ENCODE measurements at regions not wholly inside any gene's neighbourhood (a gene's known extent, or its start where the extent isn't known, plus 50 kb on each side); places are given as distances from the start of the nearest gene placed in this dataset.

DNA sequence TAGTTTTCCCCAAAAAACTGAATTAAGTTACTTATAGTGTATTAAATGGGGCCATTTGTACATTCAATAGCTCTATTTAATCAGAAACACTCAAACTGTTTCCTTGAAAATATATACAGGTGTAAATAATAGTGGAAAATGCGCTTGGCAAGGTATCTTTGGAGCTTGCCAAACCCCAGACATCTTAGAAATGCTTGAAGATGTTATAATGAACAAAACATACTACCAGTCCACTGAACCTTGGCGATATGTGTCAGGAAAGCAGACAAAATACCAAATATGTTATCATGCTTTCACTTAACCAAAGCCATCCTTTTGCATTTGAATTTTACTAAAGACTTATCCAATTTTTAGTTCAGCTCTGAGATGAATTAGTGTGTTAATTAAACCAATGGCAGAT, 352.7 kb upstream of the SEMA3A start:
- DNase-seq (ENCODE audit: low read depth), result no peak

DNA sequence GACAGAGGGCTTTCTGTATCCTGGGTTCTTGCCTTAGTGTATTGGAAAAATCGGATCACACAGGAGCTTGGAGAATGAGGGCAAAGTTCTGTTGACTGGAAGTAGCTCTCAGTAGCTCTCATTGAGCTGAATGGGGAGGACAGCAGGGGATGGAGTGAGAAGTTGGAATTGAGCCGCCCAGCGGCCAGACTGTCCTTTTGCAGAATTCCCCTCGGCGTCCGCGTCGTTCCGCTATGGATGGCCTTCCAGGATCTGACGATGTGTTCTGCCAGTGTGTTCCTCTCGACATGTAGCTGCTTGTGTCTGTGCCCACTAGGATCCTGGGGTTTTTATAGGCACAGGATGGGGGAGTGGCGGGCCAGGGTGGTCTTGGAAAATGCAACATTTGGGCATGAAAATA, 351.8 kb upstream of the SEMA3A start:
- DNase-seq (ENCODE audit: low read depth), result no peak

DNA sequence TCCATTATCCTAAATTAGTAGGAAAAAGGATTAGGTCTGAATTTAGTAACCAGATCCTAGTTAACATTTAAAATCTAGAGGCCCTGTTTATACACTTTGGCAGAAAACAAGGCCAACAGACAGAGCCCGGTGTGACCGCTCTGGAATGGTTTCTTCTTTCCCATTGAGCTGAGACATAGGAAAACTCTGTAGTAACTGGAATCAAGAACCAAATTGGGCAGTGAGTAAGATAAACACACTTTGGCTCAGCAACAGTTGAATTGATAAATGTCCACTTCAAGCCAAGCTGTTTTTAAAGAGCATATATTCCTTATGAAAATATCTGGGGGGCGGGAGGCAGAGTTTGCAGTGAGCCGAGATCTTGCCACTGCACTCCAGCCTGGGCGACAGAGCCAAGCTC, 343.7 kb upstream of the SEMA3A start:
- no peak for DNase-seq (ENCODE audit: low read depth)

DNA sequence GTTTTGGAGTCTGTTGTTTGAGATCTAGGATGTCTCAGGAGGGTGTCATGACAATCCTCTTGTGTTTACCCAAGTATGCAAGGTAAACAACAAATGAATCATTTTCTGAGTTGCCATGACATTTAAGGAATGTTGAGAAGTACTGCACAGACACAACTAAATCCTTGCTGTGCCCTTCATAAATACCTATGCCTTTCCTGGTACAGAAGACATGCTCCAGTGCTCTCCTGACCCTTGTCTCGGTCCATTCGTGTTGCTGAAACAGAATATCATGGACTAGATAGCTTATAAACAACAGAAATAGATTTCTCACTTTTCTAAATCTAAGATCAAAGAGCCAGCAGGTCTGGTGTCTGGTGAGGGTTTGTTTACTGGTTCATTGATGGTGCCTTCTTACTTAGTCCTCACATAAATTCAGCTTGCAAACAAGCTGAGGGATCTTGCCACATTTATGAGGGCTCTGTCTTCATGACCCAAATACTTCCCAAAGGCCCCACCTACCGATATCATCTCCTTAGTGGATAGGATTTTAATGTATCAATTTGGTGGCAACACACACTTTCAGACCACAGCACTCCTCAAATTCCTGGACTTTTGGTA, 341.8 kb upstream of the SEMA3A start:
- DNase-seq (ENCODE audit: low read depth), result no peak

DNA sequence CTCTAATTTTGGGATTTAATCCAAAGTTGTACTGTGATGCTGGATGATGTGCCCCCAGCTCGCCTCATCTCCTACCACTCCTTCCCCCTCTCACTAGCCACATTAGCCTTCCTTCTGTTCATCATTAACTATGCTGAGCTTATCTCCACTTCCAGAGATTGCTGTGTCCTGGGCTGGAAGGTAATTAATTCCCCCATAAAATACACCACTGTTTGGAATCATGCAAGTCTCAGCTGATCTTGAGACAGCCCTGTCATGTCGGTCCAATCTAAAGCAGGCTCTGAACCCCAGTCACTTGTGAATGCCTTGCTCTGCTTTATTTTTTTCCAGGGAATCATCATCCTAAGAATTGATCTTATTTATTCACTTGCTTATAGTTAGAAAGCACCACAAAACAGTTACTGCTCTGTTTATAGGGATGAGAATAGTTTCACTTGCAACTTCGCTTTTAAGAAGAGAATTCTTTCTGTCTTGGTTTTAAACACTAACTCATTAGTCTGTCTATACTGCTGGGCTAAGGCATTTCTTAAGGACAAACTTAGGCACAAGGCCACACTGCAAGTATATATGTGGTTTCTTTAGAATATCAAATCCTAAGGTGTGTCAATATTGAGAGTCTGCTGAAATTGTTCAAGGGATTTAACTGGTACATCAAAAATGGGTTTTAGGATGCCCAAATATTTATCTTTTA, 341.1 kb upstream of the SEMA3A start:
- DNase-seq (ENCODE audit: low read depth), result no peak

DNA sequence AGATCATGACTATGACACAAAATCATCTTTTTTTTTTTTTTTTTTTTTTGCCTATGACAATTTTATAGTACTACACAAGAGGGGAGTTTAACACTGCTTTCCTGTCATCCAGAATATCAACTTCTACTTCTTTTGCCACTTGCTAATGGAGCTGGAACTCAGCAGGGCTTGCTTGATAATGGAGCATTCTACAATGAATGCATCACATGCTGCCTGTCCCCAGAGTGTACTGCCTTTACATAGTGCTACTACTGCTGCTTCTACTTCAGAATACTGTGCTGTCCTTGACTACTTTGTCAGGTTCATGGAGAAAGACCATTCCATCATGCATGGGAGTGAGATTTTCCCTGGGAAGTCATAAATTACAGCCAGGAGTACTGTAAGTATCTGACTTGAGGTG, 338.6 kb upstream of the SEMA3A start:
- DNase-seq (ENCODE audit: low read depth), result no peak

DNA sequence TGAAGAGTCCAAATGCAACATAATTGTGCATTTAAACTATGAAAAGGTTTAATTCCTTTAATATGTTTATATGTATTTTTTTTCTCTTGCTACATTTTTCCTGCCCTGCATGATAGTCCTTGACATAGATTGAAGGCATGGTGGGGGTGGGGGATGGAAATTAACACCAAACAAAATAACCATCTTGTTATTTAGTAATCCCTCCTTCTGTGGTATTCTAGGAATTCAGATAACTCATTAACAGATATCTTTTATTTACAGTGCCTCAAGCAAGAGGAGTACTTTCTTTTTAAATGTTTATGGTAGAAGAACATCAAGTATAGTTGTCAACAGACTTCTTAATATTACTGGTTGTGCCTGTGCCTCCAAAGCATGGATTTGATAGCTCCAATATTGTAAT, 337.6 kb upstream of the SEMA3A start:
- DNase-seq (ENCODE audit: low read depth), result no peak

DNA sequence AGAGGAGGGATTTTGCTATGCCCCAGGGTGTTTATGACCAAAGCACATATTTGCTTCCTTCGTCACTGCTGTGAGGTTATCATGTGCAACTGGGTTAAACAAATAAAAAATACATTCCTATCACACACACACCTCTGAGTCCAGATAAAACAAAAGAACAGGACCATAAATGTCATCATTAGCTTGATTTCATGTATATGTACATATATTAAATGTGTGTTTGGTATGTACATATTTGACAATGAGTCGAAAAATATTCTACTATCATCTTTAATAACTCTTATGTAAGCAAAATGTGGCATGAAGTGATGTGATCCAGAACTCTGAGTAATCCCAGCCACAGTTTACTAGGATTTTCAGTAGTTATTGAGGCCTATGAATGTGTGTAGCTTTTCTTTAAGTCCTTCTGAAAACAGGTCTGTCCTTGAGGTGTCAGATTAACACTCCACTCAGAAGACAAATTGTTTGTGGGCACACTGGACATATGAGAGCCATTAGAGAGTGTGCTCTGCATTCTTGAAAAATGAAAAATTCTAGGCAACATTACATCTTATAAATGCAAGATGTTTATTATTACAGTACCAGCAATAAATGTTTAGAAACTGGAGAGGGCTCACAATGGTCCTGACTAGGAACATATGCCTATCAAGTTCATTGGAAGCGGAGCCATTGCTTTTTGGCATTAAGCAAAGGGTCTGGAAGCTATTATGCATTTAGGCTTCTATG, 335.1 kb upstream of the SEMA3A start:
- peak; percentile 52 for DNase-seq (ENCODE audit: low read depth)

DNA sequence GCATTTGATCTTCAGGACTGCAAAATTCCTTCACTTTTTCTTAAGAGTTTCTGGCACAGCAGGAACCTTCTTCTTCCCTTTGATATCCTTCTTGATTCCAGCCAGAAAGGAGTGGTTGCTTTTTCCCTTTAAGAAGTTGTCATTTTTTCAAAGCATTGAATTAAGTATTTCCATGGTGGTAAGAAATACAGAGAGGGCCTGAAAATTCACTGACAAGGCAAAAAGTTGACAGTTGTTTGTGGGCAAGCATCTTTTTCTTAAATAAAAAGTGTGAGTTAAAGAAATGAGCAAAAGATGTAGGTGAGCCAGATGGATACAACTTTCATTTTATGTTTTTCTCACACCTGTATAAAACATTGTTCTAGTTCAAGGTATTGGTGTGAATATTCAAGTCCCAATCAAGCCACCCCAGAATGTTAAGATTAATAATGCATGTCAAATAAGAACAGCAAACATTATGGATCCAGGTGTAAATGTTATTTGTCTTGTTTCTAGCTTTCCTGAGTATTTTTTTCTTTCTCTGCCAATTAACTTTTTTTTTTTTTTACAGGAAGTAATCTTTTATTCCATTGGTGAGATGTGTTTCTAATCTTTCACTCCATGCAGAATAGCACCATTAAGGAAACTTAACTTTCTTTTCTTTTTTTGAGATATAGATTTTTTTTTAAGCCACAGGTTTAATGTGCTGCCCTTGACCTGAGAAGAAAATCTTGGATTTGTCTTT, 334.3 kb upstream of the SEMA3A start:
- no peak for DNase-seq (ENCODE audit: low read depth)

DNA sequence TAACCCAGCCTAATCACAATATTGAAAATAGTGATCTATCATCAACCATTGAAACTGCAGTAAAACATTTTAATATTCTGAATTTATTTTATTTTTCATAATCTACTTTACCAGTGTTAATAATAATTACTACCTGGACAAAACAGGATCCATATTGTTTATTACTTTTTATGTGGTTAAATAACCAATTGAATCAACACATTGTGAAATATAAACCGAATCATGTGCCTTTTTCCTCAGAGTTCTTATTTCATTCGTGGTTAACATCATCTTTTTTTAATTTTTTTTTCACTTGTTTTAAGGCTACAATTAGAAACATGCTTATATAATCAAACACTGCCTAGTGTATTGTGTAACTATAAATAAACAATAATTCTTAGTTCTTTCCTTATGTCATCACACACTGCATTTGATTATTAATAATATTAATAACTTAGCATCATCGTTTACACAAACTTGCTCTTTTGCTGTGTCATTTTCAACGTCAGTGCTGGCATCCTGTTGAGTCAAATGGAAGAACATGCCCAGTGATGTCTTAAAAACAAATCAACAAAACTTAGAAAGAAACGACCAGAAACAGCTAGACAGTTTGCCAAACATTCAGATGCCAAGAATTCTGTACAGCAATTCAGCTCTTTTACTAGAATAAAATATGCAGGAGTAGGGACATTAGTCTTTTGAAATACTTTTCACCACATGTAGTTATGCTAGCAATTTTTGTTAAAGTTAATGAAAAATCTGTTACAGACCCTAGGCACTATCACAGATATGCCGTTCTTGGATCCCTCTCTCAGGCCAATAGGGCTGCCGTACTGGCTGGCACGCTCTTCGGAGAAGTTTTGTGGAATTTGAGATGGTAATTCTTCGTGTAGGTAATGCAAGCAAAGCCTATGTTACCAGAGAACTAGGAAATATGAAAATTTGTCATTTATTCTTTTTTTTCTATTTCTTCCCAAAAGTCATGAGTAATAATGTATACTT, 330.4 kb upstream of the SEMA3A start:
- peak; percentile 4 for DNase-seq (ENCODE audit: low read depth)

DNA sequence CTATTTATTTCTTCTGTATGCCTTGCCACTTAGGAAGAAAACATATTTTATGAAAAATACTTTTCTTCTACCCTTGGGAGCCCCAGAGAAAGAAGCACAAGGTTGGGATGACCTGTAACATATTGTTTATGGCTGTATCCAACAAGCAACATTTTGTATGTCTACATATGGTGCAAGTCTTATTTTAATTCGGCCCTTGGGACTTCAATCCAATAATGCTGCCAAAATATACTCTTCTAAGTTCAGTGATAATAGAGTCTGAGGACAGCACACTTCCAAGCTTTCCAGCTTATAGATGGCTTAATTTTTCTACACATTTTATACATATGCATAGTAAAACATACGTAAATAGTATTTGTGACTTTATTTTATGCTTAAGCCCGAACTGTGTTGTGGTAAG, 318.5 kb upstream of the SEMA3A start:
- no peak for DNase-seq (ENCODE audit: low read depth)

DNA sequence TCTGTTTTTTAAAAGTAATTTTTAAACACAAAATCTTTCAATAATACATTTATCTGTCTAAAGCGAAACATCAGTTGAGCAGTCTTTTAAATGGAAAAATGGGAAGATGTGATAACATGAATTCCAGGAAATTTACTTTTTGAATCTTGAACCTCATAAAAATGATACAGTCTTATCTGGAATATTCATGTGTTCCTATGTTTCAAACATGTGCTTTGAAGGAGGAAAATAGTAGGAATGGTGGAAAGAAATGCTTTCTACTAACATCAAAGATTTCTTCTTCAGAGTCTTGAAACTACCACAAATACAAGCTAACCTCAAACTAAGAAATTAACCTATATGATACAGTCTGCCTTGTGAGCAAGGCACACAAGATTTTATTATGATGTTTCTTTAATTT, 317.5 kb upstream of the SEMA3A start:
- DNase-seq (ENCODE audit: low read depth), result no peak

DNA sequence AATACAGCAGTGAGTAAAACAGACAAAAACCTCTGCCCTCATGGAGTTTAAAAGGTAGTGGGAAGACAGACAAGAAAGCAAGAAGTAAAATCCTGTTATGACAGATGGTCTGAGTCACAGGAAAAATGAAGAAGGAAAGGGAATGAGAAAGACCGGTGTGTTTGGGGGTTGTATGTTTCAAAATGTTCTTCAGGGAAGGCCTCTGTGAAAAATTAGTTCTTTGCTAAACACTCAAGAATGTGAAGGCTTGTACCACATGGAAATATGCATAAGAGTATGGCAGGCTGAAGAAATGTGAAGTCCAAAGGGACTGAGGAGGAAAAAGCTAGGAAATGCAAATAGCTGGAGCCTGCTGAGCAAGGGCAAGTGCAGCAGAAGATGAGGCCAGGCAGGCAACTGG, 315.9 kb upstream of the SEMA3A start:
- no peak for DNase-seq (ENCODE audit: low read depth)

DNA sequence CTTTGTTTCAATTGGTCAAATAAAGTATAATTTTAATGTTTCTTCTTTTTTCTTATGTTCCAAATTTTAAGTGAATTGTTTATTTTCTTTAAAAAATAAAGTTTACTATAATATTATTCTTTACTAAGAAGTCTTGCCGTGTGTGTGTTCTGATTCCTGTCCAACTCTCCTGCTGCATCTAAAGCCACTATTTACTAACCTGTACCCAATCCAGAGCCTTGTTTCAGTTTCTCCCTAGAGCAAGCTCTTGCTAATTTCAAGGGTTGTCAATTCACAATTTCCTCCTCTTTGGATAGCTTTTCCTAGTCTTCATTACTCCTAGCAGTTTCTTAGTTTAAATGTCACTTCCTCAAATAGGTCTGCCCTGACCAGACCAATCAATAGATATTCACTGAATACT, 314.9 kb upstream of the SEMA3A start:
- no peak for DNase-seq (ENCODE audit: low read depth)

DNA sequence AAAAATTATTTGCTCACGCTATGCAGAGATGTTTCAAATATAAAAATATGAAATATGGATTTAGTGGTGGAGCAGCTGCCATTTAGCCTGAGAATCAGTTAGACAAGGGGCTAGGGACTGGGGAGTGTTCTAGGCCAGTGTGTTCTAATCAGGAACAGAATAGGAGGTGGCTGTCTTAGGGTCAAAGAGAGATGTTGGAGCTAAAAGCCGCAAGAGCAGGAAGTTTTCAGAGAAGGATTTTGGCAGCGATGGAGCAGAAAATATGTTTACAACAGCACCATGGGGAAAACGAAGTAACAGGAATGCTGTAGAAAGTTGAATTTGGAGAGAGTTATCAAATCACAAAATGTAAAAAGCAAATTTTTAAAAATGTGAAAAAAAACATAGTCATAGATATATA, 314.0 kb upstream of the SEMA3A start:
- no peak for DNase-seq (ENCODE audit: low read depth)

DNA sequence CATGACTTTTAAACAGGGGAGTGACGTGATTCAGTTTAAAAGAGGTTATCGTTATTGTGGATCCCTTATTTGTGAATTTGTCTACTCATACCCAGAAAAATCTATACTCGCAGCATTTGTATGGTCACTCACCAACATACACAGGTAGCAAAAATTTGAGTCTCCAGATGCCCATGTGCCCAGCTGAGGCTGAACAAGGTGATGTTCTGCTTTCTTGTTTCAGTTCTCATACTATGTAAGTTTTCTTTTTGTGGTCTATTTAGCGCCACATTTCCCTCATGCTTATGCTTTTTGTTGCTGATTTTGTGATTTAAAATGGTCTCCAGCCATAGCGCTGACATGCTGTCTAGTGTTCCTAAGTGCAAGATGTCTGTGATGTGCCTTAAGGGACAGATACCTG, 312.9 kb upstream of the SEMA3A start:
- DNase-seq (ENCODE audit: low read depth), result no peak

DNA sequence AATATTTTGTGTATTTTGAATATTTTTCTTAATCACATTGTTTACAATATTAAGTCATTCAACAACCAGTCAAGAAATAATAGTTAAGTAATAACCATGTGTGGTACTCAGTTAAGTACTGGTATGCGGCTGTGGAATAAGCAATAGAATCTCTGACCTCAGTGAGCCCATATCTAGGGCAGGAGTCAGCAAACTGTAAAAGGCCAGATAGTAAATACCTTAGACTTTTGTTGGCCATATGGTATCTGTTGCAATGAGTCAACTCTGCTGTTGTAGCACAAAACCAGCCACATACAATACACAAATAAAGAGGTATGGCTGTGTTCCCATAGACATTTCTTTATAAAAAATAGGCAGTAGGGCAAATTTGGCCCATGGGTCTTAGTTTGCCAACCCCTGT, 311.6 kb upstream of the SEMA3A start:
- DNase-seq (ENCODE audit: low read depth), result no peak

DNA sequence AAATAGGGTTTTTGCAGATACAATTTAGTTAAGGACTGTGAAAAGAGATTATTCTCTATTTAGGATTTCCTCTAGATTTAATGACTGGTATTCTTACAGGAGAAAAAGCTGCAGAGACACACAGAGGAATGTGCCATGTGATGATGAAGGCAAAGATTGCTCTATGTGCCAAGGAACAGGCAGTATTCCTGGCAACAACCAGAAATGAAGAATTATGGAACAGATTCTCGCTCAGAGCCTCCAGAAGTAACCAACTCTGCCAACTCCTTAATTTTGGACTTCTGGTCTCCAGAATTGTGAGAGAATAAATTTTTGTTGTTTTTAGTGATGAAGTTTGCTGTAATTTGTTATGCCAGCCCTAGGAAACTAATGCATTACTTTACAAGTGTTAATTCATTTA, 307.6 kb upstream of the SEMA3A start:
- no peak for DNase-seq (ENCODE audit: low read depth)

DNA sequence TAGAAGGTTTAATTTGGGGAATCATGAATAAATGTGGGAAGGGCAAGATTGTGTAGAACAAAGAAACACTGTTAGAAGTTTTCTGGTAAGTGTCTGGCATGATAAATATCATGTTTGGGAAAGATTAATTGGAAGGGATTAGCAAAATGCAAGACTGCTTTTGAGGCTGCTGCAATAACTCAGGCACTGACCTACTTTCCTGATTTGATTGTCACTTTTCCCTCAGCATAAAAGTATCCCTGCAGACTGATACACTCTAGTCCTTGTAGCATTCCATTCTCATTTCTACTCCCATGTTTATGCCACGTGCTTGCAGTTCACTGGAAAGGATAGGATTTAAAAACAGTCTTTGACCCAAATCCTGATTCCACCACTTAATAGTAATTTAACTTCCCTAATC, 303.3 kb upstream of the SEMA3A start:
- no peak for DNase-seq (ENCODE audit: low read depth)

DNA sequence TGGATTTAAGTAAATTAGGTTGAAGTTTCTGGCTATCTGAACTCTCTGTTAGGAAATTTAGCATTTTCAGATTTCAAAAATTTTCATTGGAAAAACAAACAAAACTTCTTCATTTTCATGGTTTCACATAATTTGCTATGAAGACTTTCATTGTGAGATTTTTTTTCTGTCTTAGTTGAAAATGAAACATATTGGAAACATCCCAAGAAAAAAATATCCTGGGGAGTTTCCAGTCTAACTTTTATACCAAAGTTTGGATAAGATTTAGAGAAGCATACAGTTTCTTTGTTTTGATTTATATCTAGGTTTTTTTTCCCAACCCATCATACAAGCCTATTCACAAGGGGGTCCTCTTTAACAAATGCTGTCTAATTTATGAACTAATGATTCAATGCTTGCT, 300.5 kb upstream of the SEMA3A start:
- no peak for DNase-seq (ENCODE audit: low read depth)

DNA sequence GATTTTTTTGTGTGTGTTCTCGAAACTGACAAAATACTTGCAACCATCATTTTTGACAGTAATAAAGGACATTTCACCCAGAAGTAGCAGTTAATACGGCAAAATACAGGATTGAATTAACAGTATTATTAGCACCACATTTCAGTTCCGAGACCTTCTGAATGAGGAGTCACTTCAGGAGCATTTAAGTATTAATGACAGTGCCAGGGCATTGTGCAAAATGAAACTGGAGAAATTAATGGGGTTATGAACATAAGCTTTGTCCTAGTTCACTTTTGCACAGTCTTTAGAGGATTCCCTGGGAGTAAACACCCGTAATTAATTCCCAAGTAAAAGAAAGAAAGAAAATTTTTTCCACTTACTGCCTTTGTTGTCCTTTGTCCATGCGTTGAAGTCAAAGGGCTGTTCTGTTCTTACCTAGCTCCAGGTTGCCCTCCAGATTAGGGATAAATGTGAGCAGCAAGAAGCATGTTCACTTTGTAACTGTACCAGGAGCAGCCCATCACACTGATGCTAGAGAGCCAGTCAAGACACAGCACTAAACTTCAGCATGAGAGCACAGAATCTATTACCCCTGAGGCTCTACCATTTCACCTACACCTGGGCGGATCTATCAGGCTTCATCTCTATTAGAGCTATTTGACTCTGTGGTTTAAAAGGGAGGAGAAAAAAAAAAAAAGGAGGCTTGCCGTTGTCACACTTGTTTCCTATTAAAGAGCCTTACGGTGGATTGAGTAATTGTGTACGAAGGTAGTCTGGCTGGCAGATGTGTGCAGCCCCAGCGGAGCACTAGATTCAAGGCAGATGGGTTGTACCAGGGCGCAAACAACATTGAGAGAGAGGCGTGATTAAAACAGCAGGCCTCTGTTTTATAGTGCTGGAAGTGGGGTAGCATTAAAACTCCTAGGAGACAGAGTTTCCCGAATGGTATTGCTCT, 297.8 kb upstream of the SEMA3A start:
- no peak for DNase-seq (ENCODE audit: low read depth)

Measured in HS-27A (cell line).